ENCODE measurements at regions not wholly inside any gene's neighbourhood (a gene's known extent, or its start where the extent isn't known, plus 50 kb on each side); places are given as distances from the start of the nearest gene placed in this dataset.

- TF ChIP-seq GATA2 (IDR thresholded peaks at IDR 0.05; ENCODE audit: low read depth, low read length) (no peak), GATA3 (IDR thresholded peaks at IDR 0.05; ENCODE audit: low read depth, low read length) (no peak)
Measured at GRCh38 chr2:180156651-180157050, 149.6 kb upstream of the CWC22 start.
